GM23248 (cell line): ENCODE measurements at regions not wholly inside any gene's neighbourhood (a gene's known extent, or its start where the extent isn't known, plus 50 kb on each side); places are given as distances from the start of the nearest gene placed in this dataset.

Experiments used
- DNase-seq: peaks from one replicate; pipeline ENCODE4 v3.0.0-alpha.2; 2015
- H2AFZ ChIP-seq: fragments of 200-600 bp; sonication (generic); 2 replicates; pipeline ENCODE4 v1.6.1; 2016; ENCODE audit warnings: antibody characterized with exemption
- H3F3A ChIP-seq: fragments of 200-600 bp; sonication (generic); 2 replicates; pipeline ENCODE4 v1.6.1; 2016; ENCODE audit warnings: mild to moderate bottlenecking, antibody characterized with exemption, mixed run types; ENCODE audit not compliant: insufficient read depth
- H3K27ac ChIP-seq: fragments of 200-600 bp; sonication (generic); 2 replicates; pipeline ENCODE4 v1.5.1; 2016; ENCODE audit warnings: mild to moderate bottlenecking
- H3K27me3 ChIP-seq: fragments of 200-600 bp; sonication (generic); replicated peaks from 2 replicates; pipeline ENCODE4 v1.6.1; 2016; ENCODE audit warnings: mild to moderate bottlenecking; ENCODE audit not compliant: insufficient read depth
- H3K36me3 ChIP-seq: fragments of 200-600 bp; sonication (generic); 2 replicates; pipeline ENCODE4 v1.6.1; 2016; ENCODE audit warnings: low read depth, mild to moderate bottlenecking
- H3K4me1 ChIP-seq: fragments of 200-600 bp; sonication (generic); 2 replicates; pipeline ENCODE4 v1.6.1; 2016; ENCODE audit warnings: mild to moderate bottlenecking; ENCODE audit not compliant: insufficient read depth
- H3K4me2 ChIP-seq: fragments of 200-600 bp; sonication (generic); one replicate; pipeline ENCODE4 v1.6.1; 2016; ENCODE audit warnings: mild to moderate bottlenecking; ENCODE audit not compliant: unreplicated experiment
- H3K4me3 ChIP-seq: fragments of 200-600 bp; sonication (generic); 2 replicates; pipeline ENCODE4 v1.5.1; 2016; ENCODE audit warnings: mild to moderate bottlenecking
- H3K79me2 ChIP-seq: fragments of 200-600 bp; sonication (generic); 2 replicates; pipeline ENCODE4 v1.6.1; 2016; ENCODE audit warnings: mild to moderate bottlenecking; ENCODE audit not compliant: insufficient read depth
- H3K9ac ChIP-seq: fragments of 200-600 bp; sonication (generic); 2 replicates; pipeline ENCODE4 v1.6.1; 2016; ENCODE audit warnings: mild to moderate bottlenecking
- H3K9me2 ChIP-seq: fragments of 200-600 bp; sonication (generic); 2 replicates; pipeline ENCODE4 v1.6.1; 2016; ENCODE audit warnings: mixed run types, mild to moderate bottlenecking, moderate library complexity; ENCODE audit not compliant: insufficient read depth
- H3K9me3 ChIP-seq: fragments of 200-600 bp; sonication (generic); one replicate; pipeline ENCODE4 v1.6.1; 2017; ENCODE audit warnings: low read depth
- H4K20me1 ChIP-seq: fragments of 200-600 bp; sonication (generic); 2 replicates; pipeline ENCODE4 v1.6.0; 2016; ENCODE audit not compliant: insufficient read depth
- EZH2 ChIP-seq: fragments of 200-600 bp; sonication (generic); IDR thresholded peaks from 2 replicates; pipeline ENCODE4 v1.6.1; 2018; ENCODE audit warnings: antibody characterized with exemption, mild to moderate bottlenecking; ENCODE audit not compliant: insufficient read depth, poor library complexity, severe bottlenecking
- EZH2phosphoT487 ChIP-seq: fragments of 200-600 bp; sonication (generic); IDR thresholded peaks from 2 replicates; pipeline ENCODE4 v1.6.1; 2018; ENCODE audit warnings: antibody characterized with exemption, moderate library complexity, mild to moderate bottlenecking, low read depth; ENCODE audit not compliant: insufficient read depth
- WGBS, 2 experiments: methylation state at CpG; one replicate each; pipeline ENCODE4 v1.1.6; 2015 to 2017; ENCODE audit warnings: low lambda C conversion rate in 2 of 2, low coverage in 1 of 2; ENCODE audit errors: missing lambda C conversion rate in 2 of 2; 5-methylcytosine and 5-hydroxymethylcytosine counted together
- in situ Hi-C: fragments of 300-500 bp; cut with MboI; formaldehyde crosslinking; loops from 2 replicates; pipeline ENCODE4 v1.15.0; 2020

DNA sequence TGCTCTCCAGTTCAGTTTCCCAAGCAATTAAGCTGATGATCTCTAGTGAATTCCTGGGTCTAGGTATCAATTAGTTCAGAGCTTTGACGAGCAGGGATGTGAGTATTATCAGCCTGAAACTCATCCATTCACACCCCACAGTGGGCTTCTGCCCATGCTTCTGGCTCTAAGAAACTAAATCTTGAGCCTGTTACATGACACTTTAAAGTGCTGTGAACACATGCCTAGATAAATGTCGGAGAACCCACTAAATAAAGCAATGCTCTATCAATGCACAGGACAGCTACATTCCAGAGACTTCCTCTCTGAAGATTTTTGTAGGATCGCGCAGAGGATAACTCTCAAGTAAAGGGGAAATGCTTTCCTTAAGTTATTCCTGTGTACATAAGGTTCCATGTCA lies 356.5 kb upstream of the TNP1 start:
- no peaks in the 10 kb centered on the region for H3K27me3 ChIP-seq
- no peaks in the 10 kb centered on the region for H4K20me1 ChIP-seq
- H2AFZ ChIP-seq = no peak overlapping the region
- peaks cover 20% of the 10 kb centered on the region; the same call in 1 of the 2 replicates for H3F3A ChIP-seq
- no peaks in the 10 kb centered on the region for H3K36me3 ChIP-seq
- H3K4me3 ChIP-seq = no peak overlapping the region
- no peak overlapping the region for H3K27ac ChIP-seq
- no peak for TF ChIP-seq EZH2phosphoT487
- no peak for TF ChIP-seq EZH2
- WGBS, 2 experiments = 80% methylated on average over 4 of the region's 4 CpGs
- peaks cover 20% of the 10 kb centered on the region for H3K4me1 ChIP-seq
- H3K79me2 ChIP-seq = no peaks in the 10 kb centered on the region
- H3K9me3 ChIP-seq = no peaks in the 10 kb centered on the region
- no peak overlapping the region for H3K9ac ChIP-seq
- H3K9me2 ChIP-seq = no peaks in the 10 kb centered on the region
- DNase-seq = no peak
- no peak overlapping the region for H3K4me2 ChIP-seq
- in situ Hi-C loops = no loop called here

DNA sequence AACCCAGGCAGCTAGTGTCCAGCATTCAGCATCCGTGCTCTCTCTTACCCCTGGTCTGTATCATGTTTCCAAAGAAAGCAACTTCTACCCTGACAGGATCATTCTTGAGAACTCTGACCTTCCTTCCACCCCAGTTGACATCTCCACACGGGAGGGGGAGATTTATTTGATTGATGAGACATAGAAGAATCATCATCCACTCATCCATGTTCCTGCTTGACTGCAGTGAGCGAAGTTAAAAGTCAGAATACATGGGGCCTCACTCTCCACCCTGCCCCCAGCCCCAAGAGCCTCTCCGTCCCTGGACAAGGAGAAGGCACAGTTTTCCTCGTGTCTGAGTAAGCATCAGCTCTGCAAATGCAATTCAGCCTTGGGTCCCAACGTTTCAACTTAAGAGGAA lies 356.0 kb upstream of the TNP1 start:
- Histone ChIP-seq H3K9ac (no peak overlapping the region), H3K79me2 (no peaks in the 10 kb centered on the region), H3K27ac (no peak overlapping the region), H3K27me3 (no peaks in the 10 kb centered on the region), H3K4me2 (no peak overlapping the region), H3K9me3 (no peaks in the 10 kb centered on the region), H4K20me1 (no peaks in the 10 kb centered on the region), H3F3A (peaks cover 20% of the 10 kb centered on the region; the same call in 1 of the 2 replicates), H3K4me3 (no peak overlapping the region), H3K36me3 (no peaks in the 10 kb centered on the region), H2AFZ (no peak overlapping the region), H3K4me1 (peaks cover 20% of the 10 kb centered on the region), H3K9me2 (no peaks in the 10 kb centered on the region)
- in situ Hi-C loops = no loop called here
- 56 to 58% methylated on average over 6 of the region's 6 CpGs for WGBS, 2 experiments
- no peak for DNase-seq
- no peak for TF ChIP-seq EZH2phosphoT487
- no peak for TF ChIP-seq EZH2

DNA sequence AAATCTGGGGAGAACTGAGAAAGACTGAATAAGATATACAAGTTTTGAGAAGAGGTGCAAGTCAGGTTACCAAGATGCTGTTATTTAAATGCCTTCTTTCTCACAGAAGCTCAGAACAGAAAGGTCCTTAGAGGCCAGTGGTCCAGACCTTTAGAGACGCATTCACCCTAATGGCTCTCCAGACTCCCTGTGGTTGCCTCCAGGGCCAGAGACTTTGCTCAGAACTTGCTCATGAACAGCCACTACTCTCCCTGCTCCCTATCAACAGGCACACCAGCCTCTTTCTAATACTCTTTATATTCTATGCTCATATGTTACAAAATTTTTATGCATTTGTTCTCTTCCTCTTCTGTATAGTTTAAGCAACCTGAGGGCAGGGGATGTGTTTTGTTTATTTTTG lies 349.0 kb upstream of the TNP1 start:
- TF ChIP-seq EZH2 (no peak), EZH2phosphoT487 (no peak)
- Histone ChIP-seq H3K9me2 (no peaks in the 10 kb centered on the region), H3K36me3 (no peaks in the 10 kb centered on the region), H3K9ac (no peak overlapping the region), H3K4me2 (no peak overlapping the region), H3K27me3 (no peaks in the 10 kb centered on the region), H3K9me3 (no peaks in the 10 kb centered on the region), H3F3A (no peaks in the 10 kb centered on the region), H4K20me1 (no peaks in the 10 kb centered on the region), H2AFZ (no peak overlapping the region), H3K79me2 (no peaks in the 10 kb centered on the region), H3K27ac (no peak overlapping the region), H3K4me1 (peaks cover 4% of the 10 kb centered on the region; the same call in 1 of the 2 replicates), H3K4me3 (no peak overlapping the region)
- no peak for DNase-seq
- in situ Hi-C loops = no loop called here
- WGBS, 2 experiments = 93 to 100% methylated on average over 1 of the region's 1 CpG

DNA sequence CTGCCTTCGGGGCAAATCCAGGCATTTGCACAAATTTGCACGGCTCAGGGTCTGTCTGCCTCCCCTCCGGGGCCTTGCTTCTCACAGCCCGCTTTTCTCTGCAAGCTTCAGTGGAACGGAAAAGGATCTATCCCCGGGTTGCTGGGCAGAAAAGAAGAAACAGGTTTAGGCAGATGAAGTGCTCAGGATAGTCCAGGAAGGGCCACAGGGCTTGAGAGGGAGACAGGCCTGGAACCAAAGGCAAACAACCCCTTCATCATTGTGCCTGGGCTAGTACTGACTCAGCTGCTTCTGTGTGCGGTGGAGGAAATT lies 347.8 kb upstream of the TNP1 start:
- no peaks in the 10 kb centered on the region for H3K27me3 ChIP-seq
- H3K79me2 ChIP-seq = no peaks in the 10 kb centered on the region
- no peaks in the 10 kb centered on the region for H3F3A ChIP-seq
- H3K9ac ChIP-seq = no peak overlapping the region
- H3K27ac ChIP-seq = no peak overlapping the region
- no peaks in the 10 kb centered on the region for H3K9me2 ChIP-seq
- TF ChIP-seq EZH2phosphoT487 = no peak
- TF ChIP-seq EZH2 = no peak
- no peaks in the 10 kb centered on the region for H3K36me3 ChIP-seq
- peaks cover 4% of the 10 kb centered on the region; the same call in 1 of the 2 replicates for H3K4me1 ChIP-seq
- in situ Hi-C loops = no loop called here
- no peak for DNase-seq
- no peak overlapping the region for H3K4me3 ChIP-seq
- H4K20me1 ChIP-seq = no peaks in the 10 kb centered on the region
- no peaks in the 10 kb centered on the region for H3K9me3 ChIP-seq
- H2AFZ ChIP-seq = no peak overlapping the region
- no peak overlapping the region for H3K4me2 ChIP-seq
- WGBS, 2 experiments = 83 to 91% methylated on average over 7 of the region's 7 CpGs
